Vagina (tissue), 2 donors: ENCODE measurements at regions not wholly inside any gene's neighbourhood (a gene's known extent, or its start where the extent isn't known, plus 50 kb on each side); places are given as distances from the start of the nearest gene placed in this dataset.

Experiments
- CTCF ChIP-seq, 3 experiments: fragments of 450-650 bp in 2 of 3; fragments of 200-600 bp in 1 of 3; sonication (generic) in 1 of 3; IDR thresholded peaks; one replicate each; pipeline ENCODE4 v1.5.1; 2017 to 2019; ENCODE audit warnings: antibody characterized with exemption in 3 of 3, mild to moderate bottlenecking in 2 of 3, moderate library complexity in 2 of 3
- POLR2A ChIP-seq, 2 donors: fragments of 450-650 bp; IDR thresholded peaks; one replicate each; pipeline ENCODE4 v1.6.1; 2017; ENCODE audit warnings: antibody characterized with exemption in 2 of 2, mild to moderate bottlenecking in 2 of 2, moderate library complexity in 2 of 2
- POLR2AphosphoS5 ChIP-seq, 2 donors: sonication (generic); formaldehyde crosslinking; IDR thresholded peaks; one replicate each; pipeline ENCODE4 v1.9.0; 2017; ENCODE audit warnings: antibody characterized with exemption in 2 of 2, mild to moderate bottlenecking in 2 of 2, low read depth in 1 of 2; ENCODE audit not compliant: insufficient read depth in 1 of 2

- TF ChIP-seq POLR2AphosphoS5 (IDR thresholded peaks at IDR 0.05; ENCODE audit: insufficient read depth in 1 of 2, low read depth in 1 of 2) (no peak), CTCF (IDR thresholded peaks at IDR 0.05) (no peak), POLR2A (IDR thresholded peaks at IDR 0.05) (no peak)
Measured at GRCh38 chr4:60863442-60863841, 336.7 kb upstream of the ADGRL3 start.
